Testis (tissue), 2 donors: ENCODE measurements at regions not wholly inside any gene's neighbourhood (a gene's known extent, or its start where the extent isn't known, plus 50 kb on each side); places are given as distances from the start of the nearest gene placed in this dataset.
"Not testable (repeated sequence)": the region's sequence is repeated elsewhere in the genome, so short reads cannot be mapped to it uniquely, and the experiment has no call there.

Experiments
- CTCF ChIP-seq, 3 experiments: fragments of 450-650 bp in 2 of 3; fragments of 200-600 bp in 1 of 3; sonication (generic) in 1 of 3; IDR thresholded peaks; one replicate each; pipeline ENCODE4 v1.5.1; 2016 to 2019; ENCODE audit warnings: antibody characterized with exemption in 3 of 3, mild to moderate bottlenecking in 2 of 3, moderate library complexity in 1 of 3
- POLR2A ChIP-seq: fragments of 450-650 bp; IDR thresholded peaks from one replicate; pipeline ENCODE4 v1.6.1; 2017; ENCODE audit warnings: antibody characterized with exemption, mild to moderate bottlenecking, moderate library complexity

GRCh38 chr11:67792273-67792990 lies 118.0 kb upstream of the ALDH3B2 start:
- TF ChIP-seq CTCF (IDR thresholded peaks at IDR 0.05), result peak; percentile 19 to 54 (median 49)
- not testable (repeated sequence) for TF ChIP-seq POLR2A
